GM21576 (cell line): ENCODE measurements at regions not wholly inside any gene's neighbourhood (a gene's known extent, or its start where the extent isn't known, plus 50 kb on each side); places are given as distances from the start of the nearest gene placed in this dataset.

Experiments
- ATAC-seq: cut with Tn5 transposase; IDR thresholded peaks from one replicate; pipeline ENCODE4 v1.9.1; 2021; ENCODE audit warnings: mild to moderate bottlenecking, moderate library complexity; ENCODE audit not compliant: unreplicated experiment

DNA sequence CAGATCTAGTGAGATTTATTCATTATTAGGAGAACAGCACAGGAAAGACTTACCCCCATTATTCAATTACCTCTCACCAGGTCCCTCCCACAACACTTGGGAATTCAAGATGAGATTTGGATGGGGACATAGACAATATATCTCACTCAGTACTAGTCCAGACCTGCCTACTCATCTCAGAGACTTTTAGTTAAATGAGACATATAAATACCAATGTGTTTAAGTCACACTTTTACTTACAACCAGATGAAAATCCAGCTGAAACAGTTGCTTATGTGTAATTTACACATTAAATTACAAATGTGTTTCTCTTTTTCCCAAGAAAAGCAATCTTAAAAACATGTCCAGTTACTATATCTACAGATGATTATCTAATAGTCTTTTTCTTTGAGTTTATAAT lies 1145.6 kb downstream of the KCNT2 start:
- no peak for ATAC-seq

DNA sequence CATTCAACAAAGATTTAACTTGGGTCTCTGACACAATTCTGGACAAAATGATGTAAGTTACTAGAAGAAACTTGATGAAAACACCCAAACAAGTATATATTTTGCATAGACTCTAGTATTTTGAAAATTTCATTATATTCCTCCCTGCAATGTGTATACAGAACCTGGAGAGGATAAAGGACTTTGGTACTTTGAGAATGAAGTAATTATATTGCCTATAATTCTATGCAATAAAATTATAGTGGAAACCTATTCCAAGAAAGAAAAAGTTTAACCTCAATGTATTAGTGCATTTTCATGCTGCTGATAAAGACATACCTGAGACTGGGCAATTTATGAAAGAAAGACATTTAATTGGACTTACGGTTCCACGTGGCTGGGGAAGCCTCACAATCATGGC lies 1146.1 kb downstream of the KCNT2 start:
- no peak for ATAC-seq

DNA sequence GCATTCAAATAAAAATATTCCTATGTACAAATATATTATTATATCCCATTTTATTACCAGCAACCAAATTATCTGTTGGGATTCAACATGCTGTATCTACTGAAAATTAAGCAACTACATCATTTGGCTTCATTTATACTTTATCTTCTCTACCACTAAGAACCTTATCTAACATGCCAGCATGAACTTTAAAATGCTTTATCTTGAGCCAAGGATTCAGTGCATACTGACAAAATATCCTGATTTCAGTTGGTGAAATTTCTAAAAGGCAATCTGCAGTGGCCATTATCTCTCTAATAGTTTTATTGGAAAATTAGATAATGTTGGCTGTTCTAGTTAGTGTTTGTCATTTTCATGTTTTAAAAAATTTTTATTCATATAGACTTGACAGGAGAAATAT lies 1149.9 kb downstream of the KCNT2 start:
- no peak for ATAC-seq

DNA sequence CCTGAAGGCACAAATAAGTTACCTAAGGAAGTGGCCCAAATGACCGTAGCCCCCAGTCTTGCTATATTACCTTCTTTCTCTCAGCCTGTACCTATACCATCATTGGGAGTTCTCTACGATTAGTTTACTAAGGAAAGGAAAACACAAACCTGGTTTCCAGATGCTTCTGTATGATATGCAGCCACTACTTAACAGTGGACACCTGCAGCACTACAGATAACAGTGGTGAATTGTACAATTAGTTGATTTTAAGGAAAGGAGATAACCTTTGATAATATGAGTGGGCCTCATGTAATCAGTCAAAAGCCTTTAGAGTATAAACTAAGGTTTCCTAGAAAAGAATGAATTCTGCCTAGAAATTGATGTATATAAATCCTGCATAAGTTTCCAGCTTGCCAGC lies 1157.4 kb downstream of the KCNT2 start:
- ATAC-seq: no peak

DNA sequence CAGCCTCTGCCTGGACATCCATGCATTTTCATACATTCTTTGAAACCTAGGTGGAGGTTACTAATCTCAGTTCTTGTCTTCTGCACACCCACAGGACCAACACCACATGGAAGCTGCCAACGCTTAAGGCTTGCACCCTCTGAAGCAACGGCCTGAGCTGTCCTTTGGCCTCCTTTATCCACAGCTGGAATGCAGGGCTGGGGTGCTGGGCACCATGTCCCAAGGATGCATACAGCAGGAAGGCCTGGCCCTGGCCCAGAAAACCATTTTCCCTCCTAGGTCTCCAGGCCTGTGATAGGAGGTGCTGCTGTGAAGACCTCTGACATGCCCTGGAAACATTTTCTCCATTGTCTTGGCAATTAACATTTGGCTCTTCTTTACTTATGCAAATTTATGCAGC lies 1168.6 kb downstream of the KCNT2 start:
- no peak for ATAC-seq

DNA sequence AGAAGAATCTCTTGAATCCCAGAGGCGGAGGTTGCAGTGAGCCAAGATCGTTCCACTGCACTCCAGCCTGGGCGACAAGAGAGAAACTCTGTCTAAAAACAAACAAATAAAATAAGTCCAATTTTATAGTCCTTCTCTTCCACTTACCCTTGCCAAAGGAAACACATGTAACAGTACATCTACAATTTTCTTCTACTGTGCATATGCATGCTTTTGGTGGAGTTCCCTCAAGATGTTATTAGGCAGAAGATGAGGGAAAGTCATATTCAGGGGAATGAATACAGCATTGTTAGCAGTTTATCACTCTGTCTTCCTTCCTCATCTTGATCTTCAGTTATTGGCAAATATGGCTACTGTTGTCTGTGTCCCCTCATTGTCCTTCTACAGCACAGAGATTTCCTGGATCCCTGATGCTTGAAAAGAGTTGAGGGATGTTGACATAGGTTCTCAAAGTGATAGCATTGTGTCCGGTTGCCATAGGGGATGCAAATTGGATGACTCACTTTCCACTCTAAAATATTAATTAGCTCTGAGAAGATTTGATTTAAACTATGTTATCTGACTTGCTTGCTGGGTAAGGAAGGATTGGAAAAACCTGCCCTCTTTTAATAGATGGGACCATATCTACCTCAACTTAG lies 1173.6 kb downstream of the KCNT2 start:
- no peak for ATAC-seq

DNA sequence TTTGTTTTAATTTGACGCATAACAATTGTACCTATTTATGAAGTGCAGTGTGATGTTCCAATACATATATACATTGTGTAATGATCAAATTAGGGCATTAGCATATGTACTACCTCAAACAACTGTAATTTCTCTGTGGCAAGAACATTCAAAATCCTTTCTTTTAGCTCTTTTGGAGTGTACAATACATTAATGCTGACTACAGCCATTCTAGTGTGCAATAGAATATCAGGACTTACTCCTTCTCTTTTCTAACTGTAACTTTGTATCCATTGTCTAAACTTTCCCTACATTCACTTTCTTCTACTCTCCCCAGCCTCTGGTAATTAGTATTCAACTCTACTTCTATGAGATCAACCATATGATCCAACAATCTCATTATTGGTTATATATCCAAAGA lies 1177.4 kb downstream of the KCNT2 start:
- ATAC-seq: no peak

DNA sequence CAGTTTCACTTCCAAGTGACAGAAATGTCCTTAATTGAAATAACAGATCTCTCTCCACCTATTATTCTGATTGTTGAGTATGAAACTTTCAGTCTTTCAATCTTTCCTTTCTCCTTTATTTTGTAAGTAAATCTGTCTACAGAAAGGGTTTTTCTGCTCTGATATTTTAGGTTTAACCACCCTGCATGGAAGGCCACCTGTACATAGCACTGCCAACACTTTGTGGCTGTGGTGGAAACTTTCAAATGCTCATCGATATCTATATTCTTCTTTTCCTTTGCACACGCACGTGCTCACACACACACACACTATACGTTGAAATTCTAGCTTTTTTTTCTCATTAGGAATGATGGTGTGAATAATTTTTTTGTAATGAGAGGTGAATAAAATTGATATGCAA lies 1179.3 kb downstream of the KCNT2 start:
- ATAC-seq: no peak

DNA sequence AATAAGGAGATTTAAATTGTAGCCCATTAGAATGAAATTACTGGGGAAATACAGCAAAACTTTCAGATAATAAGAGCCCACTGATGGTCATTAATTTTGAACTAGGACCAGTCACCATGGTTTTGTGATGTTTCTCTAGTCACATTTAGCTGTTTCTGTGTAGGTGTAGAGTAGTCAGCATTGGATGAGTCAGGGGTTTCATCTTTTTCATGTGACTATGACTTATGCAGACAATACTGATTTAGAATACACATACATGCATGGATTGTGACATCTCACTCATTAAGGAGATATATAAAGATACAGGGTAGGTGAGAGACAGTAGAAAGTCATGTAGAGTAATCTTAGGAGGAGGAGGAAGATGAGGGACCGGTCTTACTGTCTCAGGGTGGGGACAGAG lies 1192.7 kb downstream of the KCNT2 start:
- no peak for ATAC-seq

DNA sequence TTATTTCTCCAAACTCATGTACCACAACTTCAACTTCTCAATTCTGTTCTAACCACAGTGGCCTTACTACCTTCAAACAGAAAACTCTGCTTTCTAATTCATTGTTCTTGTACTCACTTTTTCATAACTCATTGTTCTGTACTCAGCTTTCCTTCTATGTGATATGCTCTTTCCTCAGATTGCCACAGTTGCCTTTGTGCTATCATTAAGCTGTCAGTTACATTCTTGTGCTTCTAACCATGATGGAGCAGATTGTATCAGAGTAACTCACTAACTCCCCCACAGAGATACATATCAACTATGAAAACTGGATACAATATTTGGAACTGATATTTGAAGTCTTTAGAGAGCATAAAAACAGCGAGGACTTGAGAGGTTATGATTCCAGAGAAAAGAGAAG lies 1213.7 kb downstream of the KCNT2 start:
- no peak for ATAC-seq

DNA sequence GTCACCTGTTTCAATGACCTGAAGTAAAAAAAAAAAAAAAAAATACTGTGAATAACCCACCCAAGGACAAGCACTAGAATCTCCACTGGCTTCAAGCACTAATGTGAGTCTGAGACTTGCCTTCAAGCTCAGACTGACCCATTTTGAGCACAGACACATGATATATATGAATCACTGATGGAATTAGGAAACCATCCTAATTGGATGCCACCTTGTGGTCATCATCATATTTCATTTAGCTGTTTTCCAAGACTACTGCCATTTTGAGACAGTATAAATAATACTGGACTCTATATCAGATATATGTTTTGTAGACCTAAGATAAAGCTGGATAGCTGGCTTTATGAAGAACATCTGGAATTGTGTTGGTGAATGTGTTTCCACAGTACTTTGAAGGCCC lies 1232.0 kb downstream of the KCNT2 start:
- no peak for ATAC-seq

DNA sequence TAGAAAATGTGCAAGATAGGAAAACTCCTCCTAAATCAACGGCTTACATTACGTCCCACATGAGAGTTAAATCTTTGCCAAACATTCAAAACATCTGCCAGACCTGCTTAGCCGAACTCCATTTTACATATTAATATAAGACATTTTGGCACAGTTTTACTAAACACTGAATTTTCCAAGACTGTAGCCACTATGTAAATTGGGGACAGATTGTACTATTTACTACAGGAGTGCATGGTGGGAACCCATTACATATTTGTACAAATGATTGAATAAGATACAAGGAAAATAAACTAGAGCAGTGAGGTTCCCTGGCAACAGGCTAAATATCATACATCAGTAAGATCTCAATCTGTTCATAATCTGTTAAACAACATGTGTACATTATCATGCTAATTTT lies 1234.4 kb downstream of the KCNT2 start:
- ATAC-seq: no peak

DNA sequence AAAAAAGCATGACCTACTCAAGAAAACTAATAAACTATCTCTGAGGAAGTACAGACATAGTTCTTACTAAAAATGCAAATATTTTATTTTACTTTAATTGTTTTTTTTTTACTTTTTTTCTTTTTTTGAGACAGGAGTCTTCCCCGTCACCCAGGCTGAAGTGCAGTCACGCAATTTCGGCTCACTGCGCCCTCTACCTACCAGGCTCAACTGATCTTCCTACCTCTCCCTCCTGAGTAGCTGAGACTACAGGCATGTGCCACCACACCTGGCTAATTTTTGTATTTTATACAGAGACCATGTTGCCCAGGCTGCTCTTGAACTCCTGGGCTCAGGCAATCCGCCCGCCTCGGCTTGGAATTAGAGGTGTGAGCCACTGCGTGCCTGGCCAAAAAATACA lies 1263.1 kb downstream of the KCNT2 start:
- no peak for ATAC-seq

DNA sequence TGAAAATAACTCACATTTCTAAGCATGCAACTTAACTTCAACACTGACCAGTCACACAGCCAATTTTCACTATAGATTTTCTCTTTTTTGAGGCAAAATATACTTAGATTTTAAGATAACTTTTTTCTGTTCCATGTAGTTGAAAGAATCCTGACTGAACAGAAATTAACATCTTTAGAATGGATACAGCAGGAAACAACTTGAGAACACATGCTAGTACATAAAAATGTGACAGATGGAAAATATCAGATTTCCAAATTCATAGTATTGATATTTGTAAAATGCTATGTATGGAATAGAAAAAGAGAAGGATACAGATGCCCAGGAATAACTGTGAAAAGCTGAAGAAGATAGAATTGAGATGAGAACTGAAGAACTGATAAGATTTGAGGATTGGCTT lies 1270.6 kb downstream of the KCNT2 start:
- ATAC-seq: no peak

DNA sequence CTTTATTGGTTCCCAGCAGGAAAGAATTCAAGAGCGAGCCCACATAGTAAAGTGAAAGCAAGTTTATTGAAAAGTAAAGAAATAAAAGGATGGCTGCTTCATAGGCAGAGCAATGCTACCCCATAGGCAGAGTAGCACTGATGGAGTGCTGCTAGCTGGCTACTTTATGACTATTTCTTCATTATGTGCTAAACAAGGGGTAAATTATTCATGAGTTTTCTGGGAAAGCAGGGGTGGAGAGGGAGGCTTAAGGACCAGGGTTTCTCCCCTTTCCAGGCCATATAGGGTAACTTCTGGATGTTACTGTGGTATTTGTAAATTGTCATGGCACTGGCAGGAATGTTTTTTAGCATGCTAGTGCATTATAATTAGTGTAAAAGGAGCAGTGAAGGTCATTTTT lies 1271.4 kb downstream of the KCNT2 start:
- no peak for ATAC-seq

DNA sequence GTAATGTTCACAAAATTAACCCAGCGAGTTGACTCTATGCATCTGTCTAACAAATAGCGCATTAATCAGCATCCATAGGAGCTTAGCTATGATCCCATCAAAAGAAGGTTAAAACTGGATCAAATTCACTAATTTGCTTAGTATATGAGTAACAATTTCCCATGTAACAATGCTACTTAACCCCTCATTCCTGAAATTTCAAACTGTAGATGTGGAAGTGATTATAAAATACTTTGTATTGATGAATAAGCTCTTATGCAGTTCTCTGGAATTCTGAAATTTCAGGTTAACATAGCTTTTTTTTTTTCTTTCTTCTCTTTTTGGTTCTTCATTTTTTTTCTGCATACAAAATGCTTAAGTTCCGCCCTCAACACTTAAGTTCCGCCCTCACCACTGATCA lies 1272.7 kb downstream of the KCNT2 start:
- ATAC-seq: no peak

DNA sequence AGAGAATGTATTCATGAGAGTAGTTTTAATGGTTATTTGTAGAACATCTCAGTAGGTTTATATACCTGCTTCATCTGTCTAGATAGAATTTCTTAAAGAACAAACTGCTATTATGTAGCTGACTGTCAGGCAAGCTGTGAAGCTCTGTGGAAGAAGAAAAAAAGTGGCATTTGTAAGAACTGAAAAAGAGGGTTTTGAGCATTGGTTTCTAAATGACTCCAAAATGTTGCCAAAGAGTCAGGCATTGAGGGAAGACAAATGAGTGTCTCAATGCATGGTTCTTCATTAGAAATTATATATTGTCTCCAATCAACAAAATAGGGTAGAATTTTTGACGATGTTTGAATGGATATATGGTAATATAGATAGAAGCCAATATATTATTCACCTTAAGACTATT lies 1276.1 kb downstream of the KCNT2 start:
- ATAC-seq: no peak

DNA sequence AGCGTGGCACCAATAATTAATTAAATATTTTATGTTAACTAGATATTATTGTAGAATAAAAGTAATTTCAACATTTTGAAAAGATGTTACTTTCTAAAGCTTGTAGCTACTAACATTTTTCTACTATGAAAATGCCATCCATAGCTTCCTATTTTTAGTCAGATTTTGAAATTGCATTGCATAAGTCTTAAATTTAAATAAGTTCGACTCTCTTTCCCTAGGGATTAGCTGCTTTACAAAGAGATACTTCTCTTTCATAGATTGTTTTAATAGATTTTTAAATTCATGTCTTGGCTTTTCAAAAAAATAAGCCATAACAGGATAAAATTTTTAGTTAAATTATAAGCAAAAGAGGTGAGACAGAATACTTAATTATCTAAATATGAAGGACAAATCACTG lies 1279.6 kb downstream of the KCNT2 start:
- no peak for ATAC-seq

DNA sequence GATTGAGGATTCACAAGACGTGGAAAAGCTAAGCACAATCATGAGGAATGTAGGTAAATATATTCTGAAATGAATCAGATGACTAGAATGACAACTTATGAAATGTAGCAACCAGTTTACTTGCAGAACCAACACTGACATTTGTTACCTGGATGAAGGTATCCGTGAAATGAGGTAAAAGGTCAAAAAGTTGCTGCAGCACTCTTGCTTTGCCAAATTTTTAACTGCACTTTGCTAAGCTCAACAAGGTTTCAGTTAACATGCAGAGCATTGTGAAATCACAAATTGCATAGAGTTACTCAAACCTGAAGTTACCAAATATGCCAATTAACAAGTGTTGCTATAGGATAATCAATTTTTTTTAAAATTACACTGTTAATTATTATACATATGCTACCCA lies 1280.1 kb downstream of the KCNT2 start:
- no peak for ATAC-seq

DNA sequence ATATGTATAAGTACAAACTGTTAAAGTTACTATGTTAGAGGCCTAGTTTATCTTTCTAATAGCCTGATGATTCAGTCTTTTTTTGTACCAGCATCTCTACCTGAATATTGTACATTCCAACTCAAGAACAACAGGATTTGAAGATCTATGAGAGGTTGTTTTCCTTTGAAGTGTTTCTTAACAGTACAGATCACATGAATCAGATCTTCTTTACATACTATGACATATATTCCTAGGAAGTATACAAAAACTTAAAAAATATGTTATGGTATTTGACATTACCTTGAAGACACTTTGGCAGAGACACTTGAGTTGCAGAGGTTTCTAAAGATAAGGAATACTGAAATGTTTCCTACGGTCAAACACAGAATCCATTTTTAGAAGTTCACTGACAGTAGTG lies 1280.9 kb downstream of the KCNT2 start:
- ATAC-seq: no peak

DNA sequence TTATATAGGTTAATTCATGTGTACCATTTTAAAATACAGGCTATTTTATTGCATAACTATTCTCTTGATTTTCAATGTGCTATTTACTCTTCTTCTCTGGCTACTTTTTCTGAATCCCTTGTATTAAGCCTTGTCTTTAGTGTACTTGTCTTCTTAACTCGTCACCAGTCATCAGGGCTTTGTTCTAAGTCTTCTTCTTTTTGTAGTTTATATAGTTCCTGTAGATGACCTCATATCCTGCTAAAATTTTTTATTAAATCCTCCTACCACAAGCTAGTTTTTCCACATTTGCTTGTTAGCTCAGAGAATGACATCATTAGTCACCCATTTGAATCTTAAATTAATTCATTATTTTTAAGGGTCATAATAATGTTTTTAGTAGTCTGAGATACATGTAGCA lies 1281.9 kb downstream of the KCNT2 start:
- ATAC-seq: no peak

DNA sequence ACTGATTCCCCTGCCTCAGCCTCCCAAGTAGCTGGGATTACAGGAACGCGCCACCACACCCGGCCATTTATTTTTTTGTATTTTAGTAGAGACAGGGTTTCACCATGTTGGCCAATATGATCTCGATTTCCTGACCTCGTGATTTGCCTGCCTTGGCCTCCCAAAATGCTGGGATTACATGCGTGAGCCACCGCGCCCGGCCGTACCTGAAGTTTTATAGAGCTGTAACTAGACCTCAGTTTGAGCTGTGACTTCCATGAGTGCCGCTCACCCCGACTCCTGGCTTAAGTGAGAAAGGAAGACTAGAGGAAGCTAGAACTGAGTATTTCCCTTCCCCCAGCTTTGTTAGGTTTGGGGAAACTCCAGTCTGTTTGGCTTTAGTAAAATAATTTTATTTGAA lies 1283.1 kb downstream of the KCNT2 start:
- no peak for ATAC-seq

DNA sequence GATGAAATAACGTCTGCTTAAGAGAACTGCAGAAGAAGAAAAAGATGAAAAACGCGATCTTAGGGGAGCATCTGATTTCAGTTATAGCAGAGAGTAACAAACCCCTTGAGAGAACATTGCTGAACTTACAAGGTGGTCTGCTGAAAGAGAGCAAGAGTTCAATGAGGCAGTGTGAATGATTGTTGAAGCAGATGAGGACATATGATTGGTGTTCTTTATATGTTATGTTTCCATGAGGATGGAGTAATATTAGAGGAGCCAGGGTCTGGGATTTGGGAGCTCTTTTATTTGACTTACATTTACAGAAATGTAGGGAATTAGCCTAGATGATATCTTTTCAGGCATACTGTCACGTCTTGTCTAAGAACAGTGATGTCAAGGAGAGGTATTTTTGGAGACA lies 1302.0 kb downstream of the KCNT2 start:
- no peak for ATAC-seq

DNA sequence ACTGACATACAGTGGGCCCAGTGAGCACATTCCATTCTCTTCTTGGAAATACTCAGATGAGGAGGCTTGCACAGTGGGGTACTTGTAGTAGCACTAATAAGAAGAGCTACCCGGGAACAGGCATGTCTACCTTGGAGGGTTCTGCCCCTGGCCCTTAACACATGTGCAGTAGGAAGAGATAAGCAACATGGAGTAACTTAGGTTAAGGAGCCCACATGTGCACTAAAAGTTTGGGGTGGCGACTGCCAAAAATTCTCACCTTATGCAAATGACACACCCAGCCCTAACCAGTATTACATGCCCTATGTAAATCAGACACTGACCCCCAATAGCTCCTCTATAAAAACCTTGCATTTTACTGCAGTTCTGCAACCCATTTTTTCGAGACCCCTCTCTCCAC lies 1313.3 kb downstream of the KCNT2 start:
- ATAC-seq: no peak
